ENCODE measurements at regions not wholly inside any gene's neighbourhood (a gene's known extent, or its start where the extent isn't known, plus 50 kb on each side); places are given as distances from the start of the nearest gene placed in this dataset.

- TF ChIP-seq CTCF (IDR thresholded peaks at IDR 0.05): no peak
- no peak for TF ChIP-seq POLR2AphosphoS5 (IDR thresholded peaks at IDR 0.05)
Observed at GRCh38 chr2:38153476-38154135, 77.7 kb upstream of the CYP1B1 start.
